22Rv1 (cell line): ENCODE measurements at regions not wholly inside any gene's neighbourhood (a gene's known extent, or its start where the extent isn't known, plus 50 kb on each side); places are given as distances from the start of the nearest gene placed in this dataset.

Source experiments
- ZFX ChIP-seq: fragments of 450-650 bp; IDR thresholded peaks from 2 replicates; pipeline ENCODE4 v1.6.1; 2017; ENCODE audit warnings: antibody characterized with exemption, borderline replicate concordance
- TF ChIP-seq, protein P1 (sequence below): fragments of 450-650 bp; IDR thresholded peaks from 2 replicates; pipeline ENCODE4 v1.5.1; 2017; ENCODE audit warnings: mild to moderate bottlenecking

DNA sequence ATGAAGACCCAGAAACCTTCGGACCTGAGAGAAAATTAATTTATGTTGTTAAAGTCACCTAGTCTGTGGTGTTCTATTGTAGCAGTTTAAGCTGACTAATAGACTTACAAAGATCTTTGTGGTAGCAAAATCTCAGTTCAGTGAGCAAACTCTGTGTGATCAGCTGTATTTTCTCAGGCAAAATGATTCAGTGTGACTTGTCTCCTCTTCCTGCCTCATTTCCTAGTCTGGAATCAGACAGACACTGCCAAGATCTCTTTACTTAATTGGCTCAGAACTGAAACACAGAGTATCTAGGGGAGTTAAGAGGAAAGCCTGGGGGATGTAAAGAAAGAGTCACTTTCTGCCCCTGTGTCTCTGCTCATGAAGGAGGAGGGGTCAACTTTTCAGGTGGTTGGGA is 564.7 kb downstream of the KCNA4 start:
- TF ChIP-seq, protein P1, sequence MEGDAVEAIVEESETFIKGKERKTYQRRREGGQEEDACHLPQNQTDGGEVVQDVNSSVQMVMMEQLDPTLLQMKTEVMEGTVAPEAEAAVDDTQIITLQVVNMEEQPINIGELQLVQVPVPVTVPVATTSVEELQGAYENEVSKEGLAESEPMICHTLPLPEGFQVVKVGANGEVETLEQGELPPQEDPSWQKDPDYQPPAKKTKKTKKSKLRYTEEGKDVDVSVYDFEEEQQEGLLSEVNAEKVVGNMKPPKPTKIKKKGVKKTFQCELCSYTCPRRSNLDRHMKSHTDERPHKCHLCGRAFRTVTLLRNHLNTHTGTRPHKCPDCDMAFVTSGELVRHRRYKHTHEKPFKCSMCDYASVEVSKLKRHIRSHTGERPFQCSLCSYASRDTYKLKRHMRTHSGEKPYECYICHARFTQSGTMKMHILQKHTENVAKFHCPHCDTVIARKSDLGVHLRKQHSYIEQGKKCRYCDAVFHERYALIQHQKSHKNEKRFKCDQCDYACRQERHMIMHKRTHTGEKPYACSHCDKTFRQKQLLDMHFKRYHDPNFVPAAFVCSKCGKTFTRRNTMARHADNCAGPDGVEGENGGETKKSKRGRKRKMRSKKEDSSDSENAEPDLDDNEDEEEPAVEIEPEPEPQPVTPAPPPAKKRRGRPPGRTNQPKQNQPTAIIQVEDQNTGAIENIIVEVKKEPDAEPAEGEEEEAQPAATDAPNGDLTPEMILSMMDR: no peak
- TF ChIP-seq ZFX: no peak
